Panc1 (cell line): ENCODE measurements at regions not wholly inside any gene's neighbourhood (a gene's known extent, or its start where the extent isn't known, plus 50 kb on each side); places are given as distances from the start of the nearest gene placed in this dataset.
"Not testable (repeated sequence)": the region's sequence is repeated elsewhere in the genome, so short reads cannot be mapped to it uniquely, and the experiment has no call there.

Source experiments
- ATAC-seq: fragments of 200-7000 bp; cut with Tn5 transposase; 2 replicates; pipeline ENCODE4 v1.9.1; 2020; ENCODE audit warnings: mild to moderate bottlenecking, moderate library complexity
- BruUV-seq: library from RNA; stranded (reverse); fragments of 400-500 nt; replicated peaks from 2 replicates; lab custom pipeline; 2021; lab: Mats Ljungman, UMichigan
- CTCF ChIA-PET: fragments of 300-600 bp; sonication (Branson Sonifier 250); formaldehyde crosslinking; loops from one replicate; lab custom pipeline; 2022; ENCODE audit warnings: antibody characterized with exemption; lab: Charles Lee
- POLR2A ChIA-PET: fragments of 300-600 bp; sonication (Branson Sonifier 250); formaldehyde crosslinking; loops from one replicate; lab custom pipeline; 2022; ENCODE audit warnings: antibody characterized with exemption; lab: Charles Lee
- DNase-seq: peaks from one replicate; pipeline ENCODE4 v3.0.0-alpha.2; 2010; ENCODE audit warnings: low read depth, low spot score
- H3K27ac ChIP-seq: 2 replicates; pipeline ENCODE4 v1.5.1; 2011; ENCODE audit warnings: mild to moderate bottlenecking, low read length, inconsistent platforms
- H3K27me3 ChIP-seq: fragments of 200-500 bp; sonication (Bioruptor generic); 2 replicates; pipeline ENCODE4 v1.6.0; 2014; ENCODE audit warnings: low read length, inconsistent platforms; ENCODE audit not compliant: control insufficient read depth, insufficient read depth
- H3K36me3 ChIP-seq: fragments of 200-500 bp; sonication (Bioruptor generic); 2 replicates; pipeline ENCODE4 v1.5.1; 2014; ENCODE audit warnings: inconsistent platforms, mild to moderate bottlenecking, low read length, moderate library complexity; ENCODE audit not compliant: control insufficient read depth, insufficient read depth
- H3K4me1 ChIP-seq: 2 replicates; pipeline ENCODE4 v1.5.1; 2011; ENCODE audit warnings: inconsistent platforms, mild to moderate bottlenecking, low read length, moderate library complexity; ENCODE audit not compliant: control insufficient read depth, insufficient read depth
- H3K4me3 ChIP-seq, 2 experiments: 2 replicates each; pipeline ENCODE4 v1.5.1; 2011 to 2012; ENCODE audit warnings: low read depth in 2 of 2, low read length in 2 of 2, mild to moderate bottlenecking in 2 of 2, inconsistent platforms in 1 of 2, moderate library complexity in 1 of 2
- H3K9me3 ChIP-seq: fragments of 200-500 bp; sonication (Bioruptor generic); 2 replicates; pipeline ENCODE4 v1.5.1; 2014; ENCODE audit warnings: low read depth, mild to moderate bottlenecking, inconsistent platforms, low read length, moderate library complexity; ENCODE audit not compliant: control insufficient read depth, insufficient read depth
- POLR2AphosphoS5 ChIP-seq: IDR thresholded peaks from 2 replicates; pipeline ENCODE4 v1.6.1; 2012; ENCODE audit warnings: mild to moderate bottlenecking, low read depth, low read length, moderate library complexity
- REST ChIP-seq, 2 experiments: IDR thresholded peaks; 2 replicates each; pipeline ENCODE4 v1.6.1; 2011 to 2012; ENCODE audit warnings: low read depth in 2 of 2, control low read depth in 1 of 2, low read length in 1 of 2, mild to moderate bottlenecking in 1 of 2, moderate library complexity in 1 of 2; ENCODE audit not compliant: insufficient read depth in 1 of 2
- SIN3A ChIP-seq: IDR thresholded peaks from 2 replicates; pipeline ENCODE4 v1.6.1; 2012; ENCODE audit warnings: low read depth, mild to moderate bottlenecking, low read length, moderate library complexity, borderline replicate concordance; ENCODE audit not compliant: insufficient read depth
- TCF7L2 ChIP-seq: IDR thresholded peaks from 2 replicates; pipeline ENCODE4 v1.6.1; 2011; ENCODE audit warnings: mild to moderate bottlenecking, low read depth, low read length, inconsistent platforms
- in situ Hi-C: cut with HindIII; loops from 2 replicates; pipeline ENCODE4 v1.10.0; 2016; ENCODE audit warnings: low sequenced_read_pairs, low pct_unique_long_range_greater_than_20kb
- intact Hi-C: fragments of 100-400 bp; cut with micrococcal nuclease; formaldehyde crosslinking; loops from one replicate; pipeline ENCODE4 v1.10.0; 2022; ENCODE audit not compliant: unreplicated experiment
- TF ChIP-seq, protein P1 (sequence below): fragments of 450-650 bp; IDR thresholded peaks from 2 replicates; pipeline ENCODE4 v1.5.1; 2017; ENCODE audit warnings: mild to moderate bottlenecking

GRCh38 chr7:41554481-41554880 is 148.4 kb downstream of the INHBA start:
- no peak for DNase-seq
- no peaks in the 10 kb centered on the region for H3K4me1 ChIP-seq
- H3K36me3 ChIP-seq = no peaks in the 10 kb centered on the region
- no peak for TF ChIP-seq POLR2AphosphoS5
- no peak for TF ChIP-seq SIN3A
- H3K4me3 ChIP-seq = no peak overlapping the region
- H3K9me3 ChIP-seq = no peaks in the 10 kb centered on the region
- no TSS peak for BruUV-seq
- intact Hi-C loops = no loop called here
- in situ Hi-C loops = no loop called here
- H3K27me3 ChIP-seq = no peaks in the 10 kb centered on the region
- CTCF ChIA-PET = no interaction called here
- POLR2A ChIA-PET = no interaction called here
- no peak overlapping the region for H3K27ac ChIP-seq
- no peak for ATAC-seq

GRCh38 chr7:41550046-41550445 is 152.8 kb downstream of the INHBA start:
- intact Hi-C loops, H3K4me3 ChIP-seq, H3K9me3 ChIP-seq, H3K27me3 ChIP-seq, POLR2A ChIA-PET, DNase-seq, BruUV-seq, in situ Hi-C loops, H3K4me1 ChIP-seq, H3K36me3 ChIP-seq, H3K27ac ChIP-seq, CTCF ChIA-PET, ATAC-seq: not testable (repeated sequence)

DNA sequence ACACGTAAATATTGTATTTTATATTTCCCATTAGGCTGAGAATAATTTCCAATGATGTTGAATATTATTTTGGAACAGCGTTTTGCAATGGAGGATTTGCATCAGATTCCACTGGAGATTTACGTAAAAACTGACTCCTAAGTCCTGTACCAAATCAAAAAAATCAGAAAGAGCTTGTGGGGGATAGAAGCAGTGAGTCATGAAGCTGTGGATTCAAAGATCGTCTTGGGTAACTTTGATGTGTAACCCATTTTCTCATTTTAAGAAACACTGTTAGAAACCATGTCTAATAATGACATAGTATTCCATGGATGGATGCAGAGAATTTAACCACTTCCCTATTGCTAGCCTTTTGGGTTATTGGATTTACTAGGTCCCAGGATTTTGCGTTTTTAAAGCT is 158.6 kb downstream of the INHBA start:
- BruUV-seq = no TSS peak
- no peak for DNase-seq
- ChIA-PET CTCF (no interaction called here), POLR2A (no interaction called here)
- H3K27ac ChIP-seq = no peak overlapping the region
- in situ Hi-C loops = no loop called here
- H3K4me3 ChIP-seq = no peak overlapping the region
- no peaks in the 10 kb centered on the region for H3K27me3 ChIP-seq
- no peak for ATAC-seq
- H3K9me3 ChIP-seq = no peaks in the 10 kb centered on the region; the same call in 1 of the 2 replicates
- H3K36me3 ChIP-seq = no peaks in the 10 kb centered on the region
- TF ChIP-seq REST (IDR thresholded peaks at IDR 0.05; ENCODE audit: insufficient read depth in 1 of 2, low read depth in 2 of 2, low read length in 1 of 2) (no peak), TCF7L2 (no peak), SIN3A (no peak), POLR2AphosphoS5 (no peak)
- TF ChIP-seq, protein P1, sequence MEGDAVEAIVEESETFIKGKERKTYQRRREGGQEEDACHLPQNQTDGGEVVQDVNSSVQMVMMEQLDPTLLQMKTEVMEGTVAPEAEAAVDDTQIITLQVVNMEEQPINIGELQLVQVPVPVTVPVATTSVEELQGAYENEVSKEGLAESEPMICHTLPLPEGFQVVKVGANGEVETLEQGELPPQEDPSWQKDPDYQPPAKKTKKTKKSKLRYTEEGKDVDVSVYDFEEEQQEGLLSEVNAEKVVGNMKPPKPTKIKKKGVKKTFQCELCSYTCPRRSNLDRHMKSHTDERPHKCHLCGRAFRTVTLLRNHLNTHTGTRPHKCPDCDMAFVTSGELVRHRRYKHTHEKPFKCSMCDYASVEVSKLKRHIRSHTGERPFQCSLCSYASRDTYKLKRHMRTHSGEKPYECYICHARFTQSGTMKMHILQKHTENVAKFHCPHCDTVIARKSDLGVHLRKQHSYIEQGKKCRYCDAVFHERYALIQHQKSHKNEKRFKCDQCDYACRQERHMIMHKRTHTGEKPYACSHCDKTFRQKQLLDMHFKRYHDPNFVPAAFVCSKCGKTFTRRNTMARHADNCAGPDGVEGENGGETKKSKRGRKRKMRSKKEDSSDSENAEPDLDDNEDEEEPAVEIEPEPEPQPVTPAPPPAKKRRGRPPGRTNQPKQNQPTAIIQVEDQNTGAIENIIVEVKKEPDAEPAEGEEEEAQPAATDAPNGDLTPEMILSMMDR = no peak
- intact Hi-C loops = no loop called here
- H3K4me1 ChIP-seq = no peaks in the 10 kb centered on the region
